ENCODE measurements at regions not wholly inside any gene's neighbourhood (a gene's known extent, or its start where the extent isn't known, plus 50 kb on each side); places are given as distances from the start of the nearest gene placed in this dataset.
A peak's percentile ranks its signal among the peaks of the same experiment; 100 is the strongest.

DNA sequence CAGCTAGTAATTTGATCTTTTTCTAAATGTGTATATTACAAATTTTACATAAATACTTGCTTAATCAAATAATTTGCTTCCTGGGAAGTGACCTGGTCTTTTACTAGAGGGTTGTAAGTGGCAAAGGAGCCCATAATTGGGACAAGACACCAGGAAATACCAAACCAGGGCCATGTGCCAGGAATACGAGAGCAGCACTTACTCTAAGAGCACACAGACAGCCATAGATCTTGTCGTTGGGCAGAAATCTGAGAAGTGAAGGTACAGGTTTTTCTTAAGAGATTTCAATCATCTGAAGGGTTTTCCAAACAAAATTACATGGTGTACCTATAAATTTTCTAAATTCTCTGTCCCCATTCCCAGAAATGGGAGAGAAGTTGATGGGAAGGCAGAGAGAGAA lies 179.3 kb downstream of the HINT1 start:
- POLR2A ChIA-PET, result no interaction called here
- Histone ChIP-seq H3K4me2 (no peak overlapping the region), H3K27me3 (ENCODE audit: insufficient read depth) (no peaks in the 10 kb centered on the region), H3K79me2 (ENCODE audit: insufficient read depth) (no peaks in the 10 kb centered on the region), H3K27ac (ENCODE audit: low read depth in 2 of 2, low read length in 1 of 2) (peak overlapping the region in 1 of 2 experiments; percentile 58; a peak in 2 of 4 replicates), H2AFZ (ENCODE audit: low read depth) (0 out of 2 replicates have a peak overlapping the region, but pooled peaks have one; percentile 7), H3F3A (replicated peaks; ENCODE audit: insufficient read depth) (peaks cover 2% of the 10 kb centered on the region), H4K20me1 (ENCODE audit: insufficient read depth) (no peaks in the 10 kb centered on the region), H3K9me2 (no peaks in the 10 kb centered on the region), H3K9me3 (no peaks in the 10 kb centered on the region), H3K36me3 (replicated peaks in 1 of 2; ENCODE audit: control insufficient read depth in 1 of 2, insufficient read depth in 2 of 2, low read length in 1 of 2) (no peaks in the 10 kb centered on the region), H3K4me3 (ENCODE audit: low read depth in 2 of 2, low read length in 1 of 2) (no peak overlapping the region), H3K9ac (no peak overlapping the region), H3K4me1 (ENCODE audit: control insufficient read depth in 1 of 2, insufficient read depth in 2 of 2, low read depth in 1 of 2, low read length in 1 of 2) (peaks cover 0 to 2% of the 10 kb centered on the region in 2 experiments; a peak in 1 of 4 replicates)
- no peak for DNase-seq
- TF ChIP-seq RFX5 (IDR thresholded peaks at IDR 0.05; ENCODE audit: low read length), result no peak
- TF ChIP-seq, protein P1, sequence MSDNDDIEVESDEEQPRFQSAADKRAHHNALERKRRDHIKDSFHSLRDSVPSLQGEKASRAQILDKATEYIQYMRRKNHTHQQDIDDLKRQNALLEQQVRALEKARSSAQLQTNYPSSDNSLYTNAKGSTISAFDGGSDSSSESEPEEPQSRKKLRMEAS (IDR thresholded peaks at IDR 0.05; ENCODE audit: low read depth), result peak; percentile 87
- TF ChIP-seq ELF1 (IDR thresholded peaks at IDR 0.05), result no peak
- TF ChIP-seq USF1 (IDR thresholded peaks at IDR 0.05; ENCODE audit: borderline replicate concordance, low read depth), result no peak
- CTCF ChIA-PET, result interaction anchor here (0.9 kb wide), 1 partner anchor 31 kb away, joined by 3 read pairs; no protein-coding TSS in a partner anchor
- WGBS (ENCODE audit: low lambda C conversion rate), result 26% methylated on average over 2 of the region's 2 CpGs

GRCh38 chr5:130981663-130982062 lies 183.4 kb downstream of the HINT1 start:
- CTCF ChIA-PET, result interaction anchor here (1.1 kb wide), 1 partner anchor 110 kb away, joined by 3 read pairs; no protein-coding TSS in a partner anchor
- H3K36me3 ChIP-seq (replicated peaks in 1 of 2; ENCODE audit: control insufficient read depth in 1 of 2, insufficient read depth in 2 of 2, low read length in 1 of 2), result no peaks in the 10 kb centered on the region

More at GRCh38 chr5:130981663-130982062, 183.4 kb downstream of the HINT1 start:
- no peaks in the 10 kb centered on the region for H4K20me1 ChIP-seq (ENCODE audit: insufficient read depth)
- 37% methylated on average over 5 of the region's 5 CpGs for WGBS (ENCODE audit: low lambda C conversion rate)
- no peak for DNase-seq
- POLR2A ChIA-PET, result no interaction called here
- H2AFZ ChIP-seq (ENCODE audit: low read depth), result no peak overlapping the region
- no peak overlapping the region for H3K4me2 ChIP-seq
- no peaks in the 10 kb centered on the region for H3K9me3 ChIP-seq
- peaks cover 3% of the 10 kb centered on the region for H3F3A ChIP-seq (replicated peaks; ENCODE audit: insufficient read depth)
- H3K27me3 ChIP-seq (ENCODE audit: insufficient read depth), result no peaks in the 10 kb centered on the region
- H3K27ac ChIP-seq (ENCODE audit: low read depth in 2 of 2, low read length in 1 of 2), result no peak overlapping the region
- TF ChIP-seq GABPA (IDR thresholded peaks at IDR 0.05; ENCODE audit: low read depth) (no peak), NRF1 (IDR thresholded peaks at IDR 0.05; ENCODE audit: low read depth, low read length) (no peak), ELF1 (IDR thresholded peaks at IDR 0.05) (no peak), FOXJ3 (CRISPR knock-in tag; IDR thresholded peaks at IDR 0.05) (no peak), SMC3 (IDR thresholded peaks at IDR 0.05; ENCODE audit: low read depth, low read length) (no peak), JUND (IDR thresholded peaks at IDR 0.05) (no peak), YY1 (IDR thresholded peaks at IDR 0.05; ENCODE audit: low read depth) (no peak), POLR2AphosphoS5 (IDR thresholded peaks at IDR 0.05; ENCODE audit: low read depth, low read length) (no peak), GATA2 (CRISPR knock-in tag; IDR thresholded peaks at IDR 0.05) (no peak), TCF12 (IDR thresholded peaks at IDR 0.05) (no peak), USF1 (IDR thresholded peaks at IDR 0.05; ENCODE audit: borderline replicate concordance, low read depth) (no peak), MEF2A (IDR thresholded peaks at IDR 0.05; ENCODE audit: borderline replicate concordance, low read depth) (no peak), FOXM1 (IDR thresholded peaks at IDR 0.05; ENCODE audit: low read depth) (no peak)
- TF ChIP-seq, protein P2, sequence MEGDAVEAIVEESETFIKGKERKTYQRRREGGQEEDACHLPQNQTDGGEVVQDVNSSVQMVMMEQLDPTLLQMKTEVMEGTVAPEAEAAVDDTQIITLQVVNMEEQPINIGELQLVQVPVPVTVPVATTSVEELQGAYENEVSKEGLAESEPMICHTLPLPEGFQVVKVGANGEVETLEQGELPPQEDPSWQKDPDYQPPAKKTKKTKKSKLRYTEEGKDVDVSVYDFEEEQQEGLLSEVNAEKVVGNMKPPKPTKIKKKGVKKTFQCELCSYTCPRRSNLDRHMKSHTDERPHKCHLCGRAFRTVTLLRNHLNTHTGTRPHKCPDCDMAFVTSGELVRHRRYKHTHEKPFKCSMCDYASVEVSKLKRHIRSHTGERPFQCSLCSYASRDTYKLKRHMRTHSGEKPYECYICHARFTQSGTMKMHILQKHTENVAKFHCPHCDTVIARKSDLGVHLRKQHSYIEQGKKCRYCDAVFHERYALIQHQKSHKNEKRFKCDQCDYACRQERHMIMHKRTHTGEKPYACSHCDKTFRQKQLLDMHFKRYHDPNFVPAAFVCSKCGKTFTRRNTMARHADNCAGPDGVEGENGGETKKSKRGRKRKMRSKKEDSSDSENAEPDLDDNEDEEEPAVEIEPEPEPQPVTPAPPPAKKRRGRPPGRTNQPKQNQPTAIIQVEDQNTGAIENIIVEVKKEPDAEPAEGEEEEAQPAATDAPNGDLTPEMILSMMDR (IDR thresholded peaks at IDR 0.05), result no peak
- H3K4me1 ChIP-seq (ENCODE audit: control insufficient read depth in 1 of 2, insufficient read depth in 2 of 2, low read depth in 1 of 2, low read length in 1 of 2), result no peaks in the 10 kb centered on the region; a peak in 1 of 4 replicates
- H3K4me3 ChIP-seq (ENCODE audit: low read depth in 2 of 2, low read length in 1 of 2), result no peak overlapping the region
- no peak overlapping the region for H3K9ac ChIP-seq
- H3K9me2 ChIP-seq, result no peaks in the 10 kb centered on the region
- H3K79me2 ChIP-seq (ENCODE audit: insufficient read depth), result no peaks in the 10 kb centered on the region
